HG02973 (cell line): ENCODE measurements at regions not wholly inside any gene's neighbourhood (a gene's known extent, or its start where the extent isn't known, plus 50 kb on each side); places are given as distances from the start of the nearest gene placed in this dataset.

Experiments
- ATAC-seq: cut with Tn5 transposase; IDR thresholded peaks from one replicate; pipeline ENCODE4 v1.9.1; 2021; ENCODE audit warnings: moderate library complexity; ENCODE audit not compliant: unreplicated experiment

- ATAC-seq = no peak
These were observed 81.7 kb downstream of the FAM217A start for GRCh38 chr6:3997177-3997770.

GRCh38 chr6:3999800-4000661 is 78.9 kb downstream of the FAM217A start:
- no peak for ATAC-seq

- no peak for ATAC-seq
These were observed 74.7 kb downstream of the FAM217A start for GRCh38 chr6:4004249-4004648.

GRCh38 chr6:4008324-4009047 is 70.5 kb downstream of the FAM217A start:
- ATAC-seq = no peak

GRCh38 chr6:4009486-4009885 is 69.5 kb downstream of the FAM217A start:
- ATAC-seq = no peak

- ATAC-seq = no peak
These were observed 68.9 kb downstream of the FAM217A start for GRCh38 chr6:4010048-4010447.

GRCh38 chr6:4010689-4011090 is 68.2 kb downstream of the FAM217A start:
- no peak for ATAC-seq

GRCh38 chr6:4012826-4013225 is 66.1 kb downstream of the FAM217A start:
- no peak for ATAC-seq

GRCh38 chr6:4017058-4017739 is 61.7 kb downstream of the FAM217A start:
- ATAC-seq = no peak

GRCh38 chr6:4017834-4018170 is 61.1 kb downstream of the FAM217A start:
- ATAC-seq = no peak

- peak; percentile 57 for ATAC-seq
These were observed 60.6 kb downstream of the FAM217A start for GRCh38 chr6:4018171-4018923.
